Liver (tissue), 8 donors: ENCODE measurements at regions not wholly inside any gene's neighbourhood (a gene's known extent, or its start where the extent isn't known, plus 50 kb on each side); places are given as distances from the start of the nearest gene placed in this dataset.

Experiments
- DNase-seq: peaks from one replicate; pipeline ENCODE4 v3.0.0-alpha.2; 2017; ENCODE audit warnings: low spot score
- H3K27ac ChIP-seq, 2 donors: one replicate each; pipeline ENCODE4 v1.7.0; 2013; ENCODE audit warnings: inconsistent platforms in 2 of 2, low read length in 2 of 2, control low read depth in 1 of 2, low read depth in 1 of 2, mild to moderate bottlenecking in 1 of 2
- H3K27me3 ChIP-seq, 4 donors: one replicate each; pipeline versions ENCODE4 v1.6.1 to v1.7.0; 2013; ENCODE audit warnings: low read length in 3 of 4, inconsistent platforms in 1 of 4, mild to moderate bottlenecking in 1 of 4, moderate library complexity in 1 of 4; ENCODE audit not compliant: control insufficient read depth in 4 of 4, insufficient read depth in 4 of 4
- H3K36me3 ChIP-seq, 4 donors: one replicate each; pipeline versions ENCODE4 v1.6.1 to v1.7.0; 2013; ENCODE audit warnings: low read length in 3 of 4, mild to moderate bottlenecking in 3 of 4, low read depth in 1 of 4, moderate library complexity in 1 of 4; ENCODE audit not compliant: control insufficient read depth in 4 of 4, insufficient read depth in 3 of 4
- H3K4me1 ChIP-seq, 4 donors: one replicate each; pipeline versions ENCODE4 v1.6.1 to v1.7.0; 2013; ENCODE audit warnings: low read length in 3 of 4, mild to moderate bottlenecking in 3 of 4, moderate library complexity in 1 of 4; ENCODE audit not compliant: control insufficient read depth in 4 of 4, insufficient read depth in 4 of 4
- H3K4me3 ChIP-seq, 3 donors: one replicate each; pipeline versions ENCODE4 v1.6.1 to v1.7.0; 2013; ENCODE audit warnings: low read length in 3 of 3, control low read depth in 1 of 3, low read depth in 1 of 3, mild to moderate bottlenecking in 1 of 3
- H3K9ac ChIP-seq, 2 donors: one replicate each; pipeline ENCODE4 v1.7.0; 2013; ENCODE audit warnings: low read length in 2 of 2, mild to moderate bottlenecking in 2 of 2, moderate library complexity in 2 of 2, control low read depth in 1 of 2, low read depth in 1 of 2
- H3K9me3 ChIP-seq, 4 donors: one replicate each; pipeline versions ENCODE4 v1.6.1 to v1.7.0; 2013; ENCODE audit warnings: low read length in 3 of 4; ENCODE audit not compliant: control insufficient read depth in 4 of 4
- EGR1 ChIP-seq, 2 donors: IDR thresholded peaks; 2 replicates each; pipeline ENCODE4 v1.6.1; 2016 to 2018; ENCODE audit warnings: antibody characterized with exemption in 2 of 2, low read depth in 2 of 2
- HNF4A ChIP-seq, 2 donors: conservative IDR thresholded peaks; 2 replicates each; pipeline ENCODE4 v1.6.1; 2016; ENCODE audit warnings: antibody characterized with exemption in 2 of 2, mild to moderate bottlenecking in 2 of 2
- JUND ChIP-seq, 2 donors: IDR thresholded peaks; 2 replicates each; pipeline ENCODE4 v1.6.1; 2016; ENCODE audit warnings: antibody characterized with exemption in 2 of 2
- RAD21 ChIP-seq, 2 donors: IDR thresholded peaks; 2 replicates each; pipeline ENCODE4 v1.6.1; 2016; ENCODE audit warnings: antibody characterized with exemption in 2 of 2, mild to moderate bottlenecking in 2 of 2
- WGBS: extraction: QIAGEN DNeasy Blood & Tissue Kit; methylation state at CpG from one replicate; pipeline ENCODE4 v1.1.7; 2013; 5-methylcytosine and 5-hydroxymethylcytosine counted together
- TF ChIP-seq, protein P1 (sequence below): IDR thresholded peaks from 2 replicates; pipeline ENCODE4 v1.6.1; 2016; ENCODE audit warnings: antibody characterized with exemption, mild to moderate bottlenecking
- TF ChIP-seq, protein P2 (sequence below): IDR thresholded peaks from 2 replicates; pipeline ENCODE4 v1.6.1; 2016; ENCODE audit warnings: antibody characterized with exemption
- TF ChIP-seq, protein P3 (sequence below): fragments of 150-350 bp; IDR thresholded peaks from 2 replicates; pipeline ENCODE4 v1.5.1; 2017; ENCODE audit warnings: improper control_type of control experiment, low read depth, low read length; ENCODE audit not compliant: missing input control
- donor health status: healthy.
- donor health status: healthy.
- donor health status: healthy.
- donor health status: healthy.
- donor health status: healthy.

DNA sequence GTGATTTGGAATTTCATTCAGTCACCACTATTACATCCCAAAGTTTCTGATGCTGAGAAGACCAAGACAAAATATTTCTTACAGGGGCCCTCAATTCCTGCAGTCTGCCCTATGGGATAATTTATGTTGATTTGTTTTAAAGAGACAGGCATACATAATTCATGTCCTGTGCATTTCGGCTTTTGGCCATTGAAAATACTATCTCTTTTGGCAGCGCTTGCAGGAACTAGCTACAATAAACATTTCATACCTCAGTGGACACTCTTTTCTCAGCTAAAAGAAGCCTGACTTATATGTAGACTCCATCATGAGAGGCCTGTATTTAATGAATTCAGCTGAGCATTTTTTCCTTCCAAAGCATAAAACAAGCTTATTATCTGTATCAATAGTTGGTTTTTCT is 451.9 kb upstream of the C9orf72 start:
- TF ChIP-seq, protein P1, sequence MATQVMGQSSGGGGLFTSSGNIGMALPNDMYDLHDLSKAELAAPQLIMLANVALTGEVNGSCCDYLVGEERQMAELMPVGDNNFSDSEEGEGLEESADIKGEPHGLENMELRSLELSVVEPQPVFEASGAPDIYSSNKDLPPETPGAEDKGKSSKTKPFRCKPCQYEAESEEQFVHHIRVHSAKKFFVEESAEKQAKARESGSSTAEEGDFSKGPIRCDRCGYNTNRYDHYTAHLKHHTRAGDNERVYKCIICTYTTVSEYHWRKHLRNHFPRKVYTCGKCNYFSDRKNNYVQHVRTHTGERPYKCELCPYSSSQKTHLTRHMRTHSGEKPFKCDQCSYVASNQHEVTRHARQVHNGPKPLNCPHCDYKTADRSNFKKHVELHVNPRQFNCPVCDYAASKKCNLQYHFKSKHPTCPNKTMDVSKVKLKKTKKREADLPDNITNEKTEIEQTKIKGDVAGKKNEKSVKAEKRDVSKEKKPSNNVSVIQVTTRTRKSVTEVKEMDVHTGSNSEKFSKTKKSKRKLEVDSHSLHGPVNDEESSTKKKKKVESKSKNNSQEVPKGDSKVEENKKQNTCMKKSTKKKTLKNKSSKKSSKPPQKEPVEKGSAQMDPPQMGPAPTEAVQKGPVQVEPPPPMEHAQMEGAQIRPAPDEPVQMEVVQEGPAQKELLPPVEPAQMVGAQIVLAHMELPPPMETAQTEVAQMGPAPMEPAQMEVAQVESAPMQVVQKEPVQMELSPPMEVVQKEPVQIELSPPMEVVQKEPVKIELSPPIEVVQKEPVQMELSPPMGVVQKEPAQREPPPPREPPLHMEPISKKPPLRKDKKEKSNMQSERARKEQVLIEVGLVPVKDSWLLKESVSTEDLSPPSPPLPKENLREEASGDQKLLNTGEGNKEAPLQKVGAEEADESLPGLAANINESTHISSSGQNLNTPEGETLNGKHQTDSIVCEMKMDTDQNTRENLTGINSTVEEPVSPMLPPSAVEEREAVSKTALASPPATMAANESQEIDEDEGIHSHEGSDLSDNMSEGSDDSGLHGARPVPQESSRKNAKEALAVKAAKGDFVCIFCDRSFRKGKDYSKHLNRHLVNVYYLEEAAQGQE = no peak
- no peak for TF ChIP-seq JUND (IDR thresholded peaks at IDR 0.05)
- TF ChIP-seq, protein P2, sequence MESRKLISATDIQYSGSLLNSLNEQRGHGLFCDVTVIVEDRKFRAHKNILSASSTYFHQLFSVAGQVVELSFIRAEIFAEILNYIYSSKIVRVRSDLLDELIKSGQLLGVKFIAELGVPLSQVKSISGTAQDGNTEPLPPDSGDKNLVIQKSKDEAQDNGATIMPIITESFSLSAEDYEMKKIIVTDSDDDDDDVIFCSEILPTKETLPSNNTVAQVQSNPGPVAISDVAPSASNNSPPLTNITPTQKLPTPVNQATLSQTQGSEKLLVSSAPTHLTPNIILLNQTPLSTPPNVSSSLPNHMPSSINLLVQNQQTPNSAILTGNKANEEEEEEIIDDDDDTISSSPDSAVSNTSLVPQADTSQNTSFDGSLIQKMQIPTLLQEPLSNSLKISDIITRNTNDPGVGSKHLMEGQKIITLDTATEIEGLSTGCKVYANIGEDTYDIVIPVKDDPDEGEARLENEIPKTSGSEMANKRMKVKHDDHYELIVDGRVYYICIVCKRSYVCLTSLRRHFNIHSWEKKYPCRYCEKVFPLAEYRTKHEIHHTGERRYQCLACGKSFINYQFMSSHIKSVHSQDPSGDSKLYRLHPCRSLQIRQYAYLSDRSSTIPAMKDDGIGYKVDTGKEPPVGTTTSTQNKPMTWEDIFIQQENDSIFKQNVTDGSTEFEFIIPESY = no peak
- Histone ChIP-seq H3K36me3 (no peaks in the 10 kb centered on the region), H3K9ac (no peak overlapping the region), H3K4me3 (no peak overlapping the region), H3K27me3 (peaks cover 0 to 3% (median 0%) of the 10 kb centered on the region in 4 donors), H3K27ac (no peak overlapping the region), H3K4me1 (no peaks in the 10 kb centered on the region), H3K9me3 (no peaks in the 10 kb centered on the region)
- DNase-seq = no peak
- 71% methylated on average over 2 of the region's 2 CpGs for WGBS

DNA sequence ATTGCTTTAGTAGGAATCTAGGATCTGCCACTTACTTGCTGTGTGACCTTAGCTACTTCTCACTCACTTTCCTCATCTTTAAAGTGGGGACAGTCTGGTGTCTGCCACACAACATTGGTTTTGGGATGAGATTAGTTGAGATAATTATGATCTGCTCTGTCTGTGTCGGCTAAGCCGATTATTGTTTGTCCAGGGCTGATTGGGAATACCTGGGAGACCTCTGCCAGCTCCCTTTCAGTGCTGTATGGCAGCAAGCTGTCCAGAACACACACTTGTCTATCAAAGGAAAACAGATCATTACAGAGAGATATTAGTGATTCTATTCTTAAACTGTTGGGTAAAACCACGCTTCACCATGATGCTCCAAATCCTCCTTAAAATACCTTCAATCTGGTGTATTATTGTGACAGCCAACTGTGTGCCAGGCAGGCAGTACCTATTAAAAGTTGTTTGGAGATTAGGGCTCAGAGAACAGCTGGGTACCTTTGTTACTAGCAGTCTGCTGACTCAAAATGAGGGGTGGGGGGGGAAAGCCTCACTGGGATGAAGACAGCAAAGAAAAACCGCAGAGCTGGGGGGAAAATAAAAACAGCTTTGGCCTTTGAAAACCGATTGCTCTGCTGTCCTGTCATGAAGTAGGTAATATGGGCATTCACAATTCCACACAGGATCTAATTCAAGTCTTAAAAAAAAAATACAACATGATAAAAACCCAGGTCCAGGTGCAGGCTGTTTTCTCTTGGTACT is 458.4 kb upstream of the C9orf72 start:
- Histone ChIP-seq H3K9ac (no peak overlapping the region), H3K4me3 (no peak overlapping the region), H3K36me3 (no peaks in the 10 kb centered on the region), H3K27me3 (peaks cover 0 to 6% (median 0%) of the 10 kb centered on the region in 4 donors), H3K4me1 (no peaks in the 10 kb centered on the region), H3K27ac (no peak overlapping the region), H3K9me3 (no peaks in the 10 kb centered on the region)
- no peak for DNase-seq
- 68% methylated on average over 5 of the region's 5 CpGs for WGBS
- no peak for TF ChIP-seq RAD21 (IDR thresholded peaks at IDR 0.05)
- TF ChIP-seq, protein P1 = no peak
- no peak for TF ChIP-seq HNF4A (conservative IDR thresholded peaks at IDR 0.05)
- TF ChIP-seq, protein P3, sequence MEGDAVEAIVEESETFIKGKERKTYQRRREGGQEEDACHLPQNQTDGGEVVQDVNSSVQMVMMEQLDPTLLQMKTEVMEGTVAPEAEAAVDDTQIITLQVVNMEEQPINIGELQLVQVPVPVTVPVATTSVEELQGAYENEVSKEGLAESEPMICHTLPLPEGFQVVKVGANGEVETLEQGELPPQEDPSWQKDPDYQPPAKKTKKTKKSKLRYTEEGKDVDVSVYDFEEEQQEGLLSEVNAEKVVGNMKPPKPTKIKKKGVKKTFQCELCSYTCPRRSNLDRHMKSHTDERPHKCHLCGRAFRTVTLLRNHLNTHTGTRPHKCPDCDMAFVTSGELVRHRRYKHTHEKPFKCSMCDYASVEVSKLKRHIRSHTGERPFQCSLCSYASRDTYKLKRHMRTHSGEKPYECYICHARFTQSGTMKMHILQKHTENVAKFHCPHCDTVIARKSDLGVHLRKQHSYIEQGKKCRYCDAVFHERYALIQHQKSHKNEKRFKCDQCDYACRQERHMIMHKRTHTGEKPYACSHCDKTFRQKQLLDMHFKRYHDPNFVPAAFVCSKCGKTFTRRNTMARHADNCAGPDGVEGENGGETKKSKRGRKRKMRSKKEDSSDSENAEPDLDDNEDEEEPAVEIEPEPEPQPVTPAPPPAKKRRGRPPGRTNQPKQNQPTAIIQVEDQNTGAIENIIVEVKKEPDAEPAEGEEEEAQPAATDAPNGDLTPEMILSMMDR = no peak
- TF ChIP-seq EGR1 (IDR thresholded peaks at IDR 0.05; ENCODE audit: low read depth in 2 of 2) = no peak
